Sigmoid colon (tissue), 6 donors: ENCODE measurements at regions not wholly inside any gene's neighbourhood (a gene's known extent, or its start where the extent isn't known, plus 50 kb on each side); places are given as distances from the start of the nearest gene placed in this dataset.
"Not testable (repeated sequence)": the region's sequence is repeated elsewhere in the genome, so short reads cannot be mapped to it uniquely, and the experiment has no call there.

ENCODE experiments used
- DNase-seq: peaks from one replicate; pipeline ENCODE4 v3.0.0-alpha.2; 2019
- H3K27ac ChIP-seq, 4 donors: fragments of 200-600 bp; sonication (generic); one replicate each; pipeline ENCODE4 v1.5.1; 2016 to 2019; ENCODE audit warnings: mild to moderate bottlenecking in 1 of 4
- H3K27me3 ChIP-seq, 3 donors: fragments of 200-600 bp; sonication (generic); one replicate each; pipeline ENCODE4 v1.5.1; 2019; ENCODE audit warnings: mild to moderate bottlenecking in 1 of 3
- H3K36me3 ChIP-seq, 4 donors: fragments of 200-600 bp; sonication (generic); one replicate each; pipeline ENCODE4 v1.5.1; 2016 to 2019
- H3K4me1 ChIP-seq, 4 donors: fragments of 200-600 bp; sonication (generic); one replicate each; pipeline ENCODE4 v1.5.1; 2017 to 2019
- H3K4me3 ChIP-seq, 4 donors: fragments of 200-600 bp; sonication (generic); one replicate each; pipeline ENCODE4 v1.5.1; 2017 to 2019; ENCODE audit warnings: mild to moderate bottlenecking in 2 of 4, moderate library complexity in 1 of 4
- H3K9me3 ChIP-seq, 4 donors: fragments of 200-600 bp in 3 of 4; sonication (generic) in 3 of 4; one replicate each; pipeline versions ENCODE4 v1.5.1 to v1.6.1; 2013 to 2019
- EP300 ChIP-seq, 4 donors: sonication (generic); formaldehyde crosslinking; IDR thresholded peaks; one replicate each; pipeline ENCODE4 v1.6.1; 2017; ENCODE audit warnings: antibody characterized with exemption in 4 of 4
- POLR2A ChIP-seq, 2 donors: fragments of 450-650 bp; IDR thresholded peaks; one replicate each; pipeline ENCODE4 v1.6.1; 2016; ENCODE audit warnings: antibody characterized with exemption in 2 of 2, mild to moderate bottlenecking in 2 of 2, moderate library complexity in 2 of 2
- POLR2AphosphoS5 ChIP-seq, 4 donors: sonication (generic); formaldehyde crosslinking; IDR thresholded peaks; one replicate each; pipeline ENCODE4 v1.6.1; 2017; ENCODE audit warnings: antibody characterized with exemption in 4 of 4
- WGBS, 2 donors: extraction: QIAGEN DNeasy Blood & Tissue Kit; methylation state at CpG; one replicate each; pipeline ENCODE4 v1.1.7; 2013; 5-methylcytosine and 5-hydroxymethylcytosine counted together
- intact Hi-C: fragments of 100-400 bp; cut with DNase I; formaldehyde crosslinking; loops from one replicate; pipeline ENCODE4 v1.15.1; 2023
- TF ChIP-seq, protein P1 (sequence below), 4 experiments: fragments of 450-650 bp in 3 of 4; fragments of 200-600 bp in 1 of 4; IDR thresholded peaks; one replicate each; pipeline ENCODE4 v1.5.1; 2016 to 2019; ENCODE audit warnings: antibody characterized with exemption in 4 of 4, mild to moderate bottlenecking in 3 of 4, moderate library complexity in 2 of 4
- donor health status: healthy with polysubstance abuse.
- donor health status: healthy.

DNA sequence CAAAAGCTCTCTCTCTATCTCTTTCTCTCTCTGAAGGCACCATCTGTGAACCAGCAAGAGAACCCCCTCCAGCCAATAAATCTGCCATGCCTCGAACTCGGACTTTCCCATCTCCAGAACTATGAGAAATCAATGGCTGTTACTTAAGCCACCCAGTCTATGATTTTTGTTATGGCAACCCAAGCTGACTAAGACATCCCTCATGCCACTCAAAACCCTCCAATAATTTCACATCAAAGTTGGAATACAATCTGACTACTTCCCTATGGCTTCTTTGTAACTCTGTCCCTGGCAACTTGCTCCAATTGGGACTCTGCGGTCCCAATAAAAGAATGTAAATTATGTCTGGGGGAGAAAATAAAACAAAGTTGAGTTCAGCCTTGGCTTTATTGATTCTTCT is 265.7 kb downstream of the SHOX start:
- WGBS, 2 donors = 78 to 89% methylated on average over 3 of the region's 3 CpGs
- no peak for TF ChIP-seq POLR2AphosphoS5 (IDR thresholded peaks at IDR 0.05)
- TF ChIP-seq POLR2A (IDR thresholded peaks at IDR 0.05) = no peak
- no peak for TF ChIP-seq EP300 (IDR thresholded peaks at IDR 0.05)
- TF ChIP-seq, protein P1, sequence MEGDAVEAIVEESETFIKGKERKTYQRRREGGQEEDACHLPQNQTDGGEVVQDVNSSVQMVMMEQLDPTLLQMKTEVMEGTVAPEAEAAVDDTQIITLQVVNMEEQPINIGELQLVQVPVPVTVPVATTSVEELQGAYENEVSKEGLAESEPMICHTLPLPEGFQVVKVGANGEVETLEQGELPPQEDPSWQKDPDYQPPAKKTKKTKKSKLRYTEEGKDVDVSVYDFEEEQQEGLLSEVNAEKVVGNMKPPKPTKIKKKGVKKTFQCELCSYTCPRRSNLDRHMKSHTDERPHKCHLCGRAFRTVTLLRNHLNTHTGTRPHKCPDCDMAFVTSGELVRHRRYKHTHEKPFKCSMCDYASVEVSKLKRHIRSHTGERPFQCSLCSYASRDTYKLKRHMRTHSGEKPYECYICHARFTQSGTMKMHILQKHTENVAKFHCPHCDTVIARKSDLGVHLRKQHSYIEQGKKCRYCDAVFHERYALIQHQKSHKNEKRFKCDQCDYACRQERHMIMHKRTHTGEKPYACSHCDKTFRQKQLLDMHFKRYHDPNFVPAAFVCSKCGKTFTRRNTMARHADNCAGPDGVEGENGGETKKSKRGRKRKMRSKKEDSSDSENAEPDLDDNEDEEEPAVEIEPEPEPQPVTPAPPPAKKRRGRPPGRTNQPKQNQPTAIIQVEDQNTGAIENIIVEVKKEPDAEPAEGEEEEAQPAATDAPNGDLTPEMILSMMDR (IDR thresholded peaks at IDR 0.05) = no peak
- Histone ChIP-seq H3K27me3 (no peaks in the 10 kb centered on the region), H3K4me3 (no peak overlapping the region), H3K9me3 (peaks cover 0 to 6% (median 4%) of the 10 kb centered on the region in 4 donors), H3K27ac (no peak overlapping the region), H3K36me3 (no peaks in the 10 kb centered on the region), H3K4me1 (no peaks in the 10 kb centered on the region)
- no peak for DNase-seq
- intact Hi-C loops = no loop called here

DNA sequence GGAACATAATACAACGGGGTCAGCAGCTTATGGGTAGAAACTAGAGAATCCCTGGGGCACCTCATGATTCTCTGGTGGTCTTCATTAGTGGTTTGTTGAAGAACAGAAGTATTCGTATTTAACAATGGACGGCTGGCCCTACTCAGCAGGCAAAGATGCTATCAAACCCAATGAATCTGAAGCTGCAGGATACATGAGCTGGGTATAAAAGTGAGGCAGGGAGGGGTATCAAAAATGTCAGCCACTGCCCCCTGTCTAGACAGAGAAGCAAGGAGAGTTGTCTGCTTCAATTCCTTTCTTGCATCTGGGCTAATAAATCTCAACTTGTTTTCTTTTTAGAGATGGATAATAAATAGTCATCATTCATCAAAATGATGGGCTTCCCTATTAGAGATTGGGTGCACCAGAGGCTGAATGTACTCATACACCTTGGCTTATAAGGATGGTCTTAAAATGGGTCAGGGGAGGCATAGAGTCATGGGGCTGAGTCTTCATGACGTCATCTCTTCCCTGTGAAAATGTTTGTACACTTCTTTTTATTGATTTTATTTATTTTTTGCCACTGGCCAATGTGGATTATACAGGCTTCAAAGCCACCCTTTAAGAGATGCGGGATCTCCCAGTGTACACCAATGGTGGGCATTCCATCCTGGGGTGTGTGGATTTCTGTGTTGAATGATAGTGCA is 259.5 kb downstream of the SHOX start:
- H3K27ac ChIP-seq = no peak overlapping the region
- H3K4me3 ChIP-seq = no peak overlapping the region
- intact Hi-C loops = no loop called here
- H3K36me3 ChIP-seq = no peaks in the 10 kb centered on the region
- DNase-seq = no peak
- WGBS, 2 donors = 83 to 89% methylated on average over 5 of the region's 5 CpGs
- peaks cover 3 to 18% (median 3%) of the 10 kb centered on the region in 4 donors for H3K9me3 ChIP-seq
- H3K27me3 ChIP-seq = no peaks in the 10 kb centered on the region
- H3K4me1 ChIP-seq = no peaks in the 10 kb centered on the region
- TF ChIP-seq POLR2AphosphoS5 (IDR thresholded peaks at IDR 0.05) (no peak), POLR2A (IDR thresholded peaks at IDR 0.05) (no peak), EP300 (IDR thresholded peaks at IDR 0.05) (no peak)
- TF ChIP-seq, protein P1 (IDR thresholded peaks at IDR 0.05) = no peak

GRCh38 chrX:887724-888123 is 257.1 kb downstream of the SHOX start:
- DNase-seq, H3K27ac ChIP-seq, H3K4me1 ChIP-seq, intact Hi-C loops, H3K36me3 ChIP-seq, H3K27me3 ChIP-seq, H3K4me3 ChIP-seq: not testable (repeated sequence)
- peaks cover 0 to 18% (median 3%) of the 10 kb centered on the region in 4 donors for H3K9me3 ChIP-seq
- WGBS, 2 donors = 93 to 94% methylated on average over 13 of the region's 13 CpGs

DNA sequence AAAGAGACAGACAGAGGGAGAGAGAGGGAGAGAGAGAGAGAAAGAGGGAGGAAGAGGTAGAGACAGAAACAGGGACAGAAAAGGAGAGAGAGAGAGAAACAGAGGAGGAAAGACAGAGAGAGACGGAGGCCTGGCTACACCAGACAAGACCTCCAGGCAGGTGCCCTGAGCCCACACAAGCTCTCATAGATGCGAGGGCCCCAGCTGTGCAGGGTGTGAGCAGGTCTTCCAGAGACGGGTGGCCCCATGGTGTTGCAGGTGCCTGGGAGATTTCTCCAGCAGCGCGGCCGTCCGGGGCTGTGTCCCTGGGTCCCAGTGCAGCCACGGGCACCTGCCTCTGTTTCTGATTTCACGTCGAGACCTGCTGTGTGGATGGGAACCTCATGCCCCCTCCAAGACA is 253.0 kb downstream of the SHOX start:
- no peak for TF ChIP-seq POLR2AphosphoS5 (IDR thresholded peaks at IDR 0.05)
- no peak for TF ChIP-seq POLR2A (IDR thresholded peaks at IDR 0.05)
- TF ChIP-seq, protein P1 (IDR thresholded peaks at IDR 0.05) = no peak
- no peak for TF ChIP-seq EP300 (IDR thresholded peaks at IDR 0.05)
- no peaks in the 10 kb centered on the region for H3K36me3 ChIP-seq
- H3K27ac ChIP-seq = no peak overlapping the region
- intact Hi-C loops = no loop called here
- 60 to 73% methylated on average over 10 of the region's 10 CpGs for WGBS, 2 donors
- H3K4me1 ChIP-seq = no peaks in the 10 kb centered on the region
- H3K9me3 ChIP-seq = peaks cover 0 to 1% (median 0%) of the 10 kb centered on the region in 4 donors
- no peak overlapping the region for H3K4me3 ChIP-seq
- peaks cover 0 to 5% (median 0%) of the 10 kb centered on the region in 3 donors for H3K27me3 ChIP-seq
- DNase-seq = no peak

GRCh38 chrX:879756-880698 is 249.4 kb downstream of the SHOX start:
- H3K9me3 ChIP-seq, DNase-seq, H3K27me3 ChIP-seq, H3K27ac ChIP-seq, H3K4me1 ChIP-seq, H3K4me3 ChIP-seq, H3K36me3 ChIP-seq, intact Hi-C loops: not testable (repeated sequence)
- WGBS, 2 donors = 65 to 66% methylated on average over 11 of the region's 11 CpGs
